ENCODE measurements at regions not wholly inside any gene's neighbourhood (a gene's known extent, or its start where the extent isn't known, plus 50 kb on each side); places are given as distances from the start of the nearest gene placed in this dataset.

GRCh38 chr20:52342913-52343312, 151.3 kb upstream of the ZFP64 start:
- TF ChIP-seq CTCF (IDR thresholded peaks at IDR 0.05; ENCODE audit: low read length) (no peak), EZH2phosphoT487 (IDR thresholded peaks at IDR 0.05; ENCODE audit: low read length) (no peak)

Data from MM.1S (cell line).